MM.1S (cell line): ENCODE measurements at regions not wholly inside any gene's neighbourhood (a gene's known extent, or its start where the extent isn't known, plus 50 kb on each side); places are given as distances from the start of the nearest gene placed in this dataset.

Experiments used
- DNase-seq: peaks from one replicate; pipeline ENCODE4 v3.0.0-alpha.2; 2015
- H2AFZ ChIP-seq: fragments of 300-600 bp; sonication (generic); 2 replicates; pipeline ENCODE4 v1.6.0; 2016; ENCODE audit warnings: antibody characterized with exemption, low read length
- H3F3A ChIP-seq: fragments of 300-600 bp; sonication (generic); 2 replicates; pipeline ENCODE4 v1.6.1; 2016; ENCODE audit warnings: mild to moderate bottlenecking, antibody characterized with exemption, low read length, moderate library complexity, mixed read lengths; ENCODE audit not compliant: insufficient read depth
- H3K27ac ChIP-seq: fragments of 300-600 bp; sonication (generic); 2 replicates; pipeline ENCODE4 v1.5.1; 2016; ENCODE audit warnings: mild to moderate bottlenecking, low read length
- H3K27me3 ChIP-seq: fragments of 300-600 bp; sonication (generic); replicated peaks from 2 replicates; pipeline ENCODE4 v1.6.0; 2016; ENCODE audit warnings: low read length; ENCODE audit not compliant: insufficient read depth
- H3K36me3 ChIP-seq: fragments of 300-600 bp; sonication (generic); replicated peaks from 2 replicates; pipeline ENCODE4 v1.6.1; 2016; ENCODE audit warnings: mild to moderate bottlenecking, low read length, mixed read lengths; ENCODE audit not compliant: insufficient read depth
- H3K4me1 ChIP-seq: fragments of 300-600 bp; sonication (generic); 2 replicates; pipeline ENCODE4 v1.6.1; 2016; ENCODE audit warnings: low read length, mixed read lengths
- H3K4me2 ChIP-seq: fragments of 300-600 bp; sonication (generic); 2 replicates; pipeline ENCODE4 v1.6.0; 2016; ENCODE audit warnings: low read depth, low read length
- H3K4me3 ChIP-seq: fragments of 300-600 bp; sonication (generic); 2 replicates; pipeline ENCODE4 v1.5.1; 2016; ENCODE audit warnings: low read length, mixed read lengths
- H3K79me2 ChIP-seq: fragments of 300-600 bp; sonication (generic); 2 replicates; pipeline ENCODE4 v1.6.1; 2016; ENCODE audit warnings: mixed run types, low read length, mixed read lengths
- H3K9ac ChIP-seq: fragments of 300-600 bp; sonication (generic); 2 replicates; pipeline ENCODE4 v1.6.1; 2016; ENCODE audit warnings: low read length, mixed read lengths
- H3K9me2 ChIP-seq: fragments of 300-600 bp; sonication (generic); replicated peaks from 2 replicates; pipeline ENCODE4 v1.6.1; 2016; ENCODE audit warnings: mild to moderate bottlenecking, low read length, mixed read lengths; ENCODE audit not compliant: insufficient read depth
- H3K9me3 ChIP-seq: fragments of 300-600 bp; sonication (generic); replicated peaks from 2 replicates; pipeline ENCODE4 v1.6.1; 2016; ENCODE audit warnings: mild to moderate bottlenecking, low read length, mixed read lengths; ENCODE audit not compliant: insufficient read depth
- H4K20me1 ChIP-seq: fragments of 300-600 bp; sonication (generic); 2 replicates; pipeline ENCODE4 v1.6.1; 2016; ENCODE audit warnings: mild to moderate bottlenecking, low read length, moderate library complexity, mixed read lengths; ENCODE audit not compliant: insufficient read depth
- CTCF ChIP-seq: fragments of 300-600 bp; sonication (generic); IDR thresholded peaks from 2 replicates; pipeline ENCODE4 v1.5.1; 2016; ENCODE audit warnings: antibody characterized with exemption, low read length, mixed read lengths
- EZH2 ChIP-seq: fragments of 300-600 bp; sonication (generic); optimal IDR thresholded peaks from 2 replicates; pipeline ENCODE3; 2017; ENCODE audit warnings: low read depth, mild to moderate bottlenecking, antibody characterized with exemption, low read length, mixed read lengths
- EZH2phosphoT487 ChIP-seq: fragments of 300-600 bp; sonication (generic); IDR thresholded peaks from 2 replicates; pipeline ENCODE4 v1.6.1; 2018; ENCODE audit warnings: antibody characterized with exemption, low read length

GRCh38 chr5:8884029-8884428 is 661.8 kb downstream of the SEMA5A start:
- no peak for DNase-seq
- no peak overlapping the region for H3K4me2 ChIP-seq
- H3K4me1 ChIP-seq: no peaks in the 10 kb centered on the region
- no peaks in the 10 kb centered on the region for H4K20me1 ChIP-seq
- TF ChIP-seq EZH2: no peak
- no peak for TF ChIP-seq CTCF
- no peak for TF ChIP-seq EZH2phosphoT487
- no peak overlapping the region for H2AFZ ChIP-seq
- no peak overlapping the region for H3K9ac ChIP-seq
- H3K27me3 ChIP-seq: no peaks in the 10 kb centered on the region
- H3K27ac ChIP-seq: no peak overlapping the region
- H3K9me2 ChIP-seq: no peaks in the 10 kb centered on the region
- H3K79me2 ChIP-seq: no peaks in the 10 kb centered on the region
- H3K36me3 ChIP-seq: no peaks in the 10 kb centered on the region
- H3K9me3 ChIP-seq: no peaks in the 10 kb centered on the region
- no peak overlapping the region for H3K4me3 ChIP-seq
- H3F3A ChIP-seq: no peaks in the 10 kb centered on the region

GRCh38 chr5:8892926-8893325 is 652.9 kb downstream of the SEMA5A start:
- H3K9ac ChIP-seq: no peak overlapping the region
- H3K36me3 ChIP-seq: no peaks in the 10 kb centered on the region
- H4K20me1 ChIP-seq: no peaks in the 10 kb centered on the region
- H3K4me3 ChIP-seq: no peak overlapping the region
- TF ChIP-seq EZH2: no peak
- no peak for TF ChIP-seq EZH2phosphoT487
- TF ChIP-seq CTCF: no peak
- H3K27ac ChIP-seq: no peak overlapping the region
- no peaks in the 10 kb centered on the region for H3K9me3 ChIP-seq
- no peaks in the 10 kb centered on the region for H3K27me3 ChIP-seq
- H3K79me2 ChIP-seq: no peaks in the 10 kb centered on the region
- no peaks in the 10 kb centered on the region for H3K4me1 ChIP-seq
- no peak for DNase-seq
- H2AFZ ChIP-seq: no peak overlapping the region
- H3K4me2 ChIP-seq: no peak overlapping the region
- H3F3A ChIP-seq: no peaks in the 10 kb centered on the region
- no peaks in the 10 kb centered on the region for H3K9me2 ChIP-seq

- Histone ChIP-seq H3K9me2 (no peaks in the 10 kb centered on the region), H3K36me3 (no peaks in the 10 kb centered on the region), H3K4me2 (no peak overlapping the region), H3K4me1 (no peaks in the 10 kb centered on the region), H3K79me2 (no peaks in the 10 kb centered on the region), H2AFZ (no peak overlapping the region), H3K9me3 (no peaks in the 10 kb centered on the region), H4K20me1 (no peaks in the 10 kb centered on the region), H3F3A (no peaks in the 10 kb centered on the region), H3K27ac (no peak overlapping the region), H3K4me3 (no peak overlapping the region), H3K9ac (no peak overlapping the region), H3K27me3 (no peaks in the 10 kb centered on the region)
- no peak for DNase-seq
- TF ChIP-seq CTCF (no peak), EZH2 (no peak), EZH2phosphoT487 (no peak)
Observed at GRCh38 chr5:8894031-8894430, 651.8 kb downstream of the SEMA5A start.

- Histone ChIP-seq H3K9ac (no peak overlapping the region), H2AFZ (no peak overlapping the region), H3K27ac (no peak overlapping the region), H3K4me2 (no peak overlapping the region), H3K4me3 (no peak overlapping the region), H3F3A (no peaks in the 10 kb centered on the region), H3K9me3 (no peaks in the 10 kb centered on the region), H3K27me3 (no peaks in the 10 kb centered on the region), H3K4me1 (no peaks in the 10 kb centered on the region), H3K79me2 (no peaks in the 10 kb centered on the region), H4K20me1 (no peaks in the 10 kb centered on the region), H3K9me2 (no peaks in the 10 kb centered on the region), H3K36me3 (no peaks in the 10 kb centered on the region)
- DNase-seq: no peak
- no peak for TF ChIP-seq EZH2
Observed at GRCh38 chr5:8895062-8895461, 650.8 kb downstream of the SEMA5A start.
